ENCODE measurements at regions not wholly inside any gene's neighbourhood (a gene's known extent, or its start where the extent isn't known, plus 50 kb on each side); places are given as distances from the start of the nearest gene placed in this dataset.

GRCh38 chr21:19236209-19236608 is 832.6 kb upstream of the TMPRSS15 start:
- Histone ChIP-seq H3K4me1 (ENCODE audit: low read length) (no peaks in the 10 kb centered on the region), H4K20me1 (ENCODE audit: insufficient read depth, low read length) (no peaks in the 10 kb centered on the region), H3F3A (ENCODE audit: insufficient read depth, low read length) (no peaks in the 10 kb centered on the region), H3K36me3 (replicated peaks; ENCODE audit: insufficient read depth, low read length) (no peaks in the 10 kb centered on the region), H3K9me2 (replicated peaks; ENCODE audit: insufficient read depth, low read length) (no peaks in the 10 kb centered on the region; the same call in 1 of the 2 replicates), H3K27me3 (replicated peaks; ENCODE audit: insufficient read depth, low read length) (no peaks in the 10 kb centered on the region), H3K27ac (ENCODE audit: low read length) (no peak overlapping the region), H3K9ac (ENCODE audit: low read length) (no peak overlapping the region), H3K79me2 (ENCODE audit: low read length) (no peaks in the 10 kb centered on the region), H3K4me3 (ENCODE audit: low read length) (no peak overlapping the region), H2AFZ (ENCODE audit: low read length) (no peak overlapping the region), H3K4me2 (ENCODE audit: low read depth, low read length) (no peak overlapping the region), H3K9me3 (replicated peaks; ENCODE audit: insufficient read depth, low read length) (no peaks in the 10 kb centered on the region)
- DNase-seq = no peak
- no peak for TF ChIP-seq EZH2 (optimal IDR thresholded peaks at IDR 0.05; ENCODE audit: low read depth, low read length)
- TF ChIP-seq, protein P1, sequence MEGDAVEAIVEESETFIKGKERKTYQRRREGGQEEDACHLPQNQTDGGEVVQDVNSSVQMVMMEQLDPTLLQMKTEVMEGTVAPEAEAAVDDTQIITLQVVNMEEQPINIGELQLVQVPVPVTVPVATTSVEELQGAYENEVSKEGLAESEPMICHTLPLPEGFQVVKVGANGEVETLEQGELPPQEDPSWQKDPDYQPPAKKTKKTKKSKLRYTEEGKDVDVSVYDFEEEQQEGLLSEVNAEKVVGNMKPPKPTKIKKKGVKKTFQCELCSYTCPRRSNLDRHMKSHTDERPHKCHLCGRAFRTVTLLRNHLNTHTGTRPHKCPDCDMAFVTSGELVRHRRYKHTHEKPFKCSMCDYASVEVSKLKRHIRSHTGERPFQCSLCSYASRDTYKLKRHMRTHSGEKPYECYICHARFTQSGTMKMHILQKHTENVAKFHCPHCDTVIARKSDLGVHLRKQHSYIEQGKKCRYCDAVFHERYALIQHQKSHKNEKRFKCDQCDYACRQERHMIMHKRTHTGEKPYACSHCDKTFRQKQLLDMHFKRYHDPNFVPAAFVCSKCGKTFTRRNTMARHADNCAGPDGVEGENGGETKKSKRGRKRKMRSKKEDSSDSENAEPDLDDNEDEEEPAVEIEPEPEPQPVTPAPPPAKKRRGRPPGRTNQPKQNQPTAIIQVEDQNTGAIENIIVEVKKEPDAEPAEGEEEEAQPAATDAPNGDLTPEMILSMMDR (IDR thresholded peaks at IDR 0.05; ENCODE audit: low read length) = no peak
- no peak for TF ChIP-seq EZH2phosphoT487 (IDR thresholded peaks at IDR 0.05; ENCODE audit: low read length)

GRCh38 chr21:19237608-19238007 is 834.0 kb upstream of the TMPRSS15 start:
- no peaks in the 10 kb centered on the region for H4K20me1 ChIP-seq (ENCODE audit: insufficient read depth, low read length)
- H3K27ac ChIP-seq (ENCODE audit: low read length) = no peak overlapping the region
- no peak overlapping the region for H3K9ac ChIP-seq (ENCODE audit: low read length)
- no peaks in the 10 kb centered on the region for H3K79me2 ChIP-seq (ENCODE audit: low read length)
- no peak for TF ChIP-seq EZH2 (optimal IDR thresholded peaks at IDR 0.05; ENCODE audit: low read depth, low read length)
- TF ChIP-seq, protein P1 (IDR thresholded peaks at IDR 0.05; ENCODE audit: low read length) = no peak
- H2AFZ ChIP-seq (ENCODE audit: low read length) = no peak overlapping the region
- no peak for DNase-seq
- H3K27me3 ChIP-seq (replicated peaks; ENCODE audit: insufficient read depth, low read length) = no peaks in the 10 kb centered on the region
- H3K4me1 ChIP-seq (ENCODE audit: low read length) = no peaks in the 10 kb centered on the region
- no peaks in the 10 kb centered on the region; the same call in 1 of the 2 replicates for H3K9me2 ChIP-seq (replicated peaks; ENCODE audit: insufficient read depth, low read length)
- no peaks in the 10 kb centered on the region for H3F3A ChIP-seq (ENCODE audit: insufficient read depth, low read length)
- no peak overlapping the region for H3K4me3 ChIP-seq (ENCODE audit: low read length)
- H3K9me3 ChIP-seq (replicated peaks; ENCODE audit: insufficient read depth, low read length) = no peaks in the 10 kb centered on the region
- no peak overlapping the region for H3K4me2 ChIP-seq (ENCODE audit: low read depth, low read length)
- no peaks in the 10 kb centered on the region for H3K36me3 ChIP-seq (replicated peaks; ENCODE audit: insufficient read depth, low read length)

- no peak overlapping the region for H3K4me2 ChIP-seq (ENCODE audit: low read depth, low read length)
- H4K20me1 ChIP-seq (ENCODE audit: insufficient read depth, low read length) = no peaks in the 10 kb centered on the region
- H3K9ac ChIP-seq (ENCODE audit: low read length) = no peak overlapping the region
- TF ChIP-seq, protein P1 (IDR thresholded peaks at IDR 0.05; ENCODE audit: low read length) = no peak
- no peak for TF ChIP-seq EZH2phosphoT487 (IDR thresholded peaks at IDR 0.05; ENCODE audit: low read length)
- TF ChIP-seq EZH2 (optimal IDR thresholded peaks at IDR 0.05; ENCODE audit: low read depth, low read length) = no peak
- no peaks in the 10 kb centered on the region for H3K36me3 ChIP-seq (replicated peaks; ENCODE audit: insufficient read depth, low read length)
- H3K4me3 ChIP-seq (ENCODE audit: low read length) = no peak overlapping the region
- H3F3A ChIP-seq (ENCODE audit: insufficient read depth, low read length) = no peaks in the 10 kb centered on the region
- no peaks in the 10 kb centered on the region for H3K9me3 ChIP-seq (replicated peaks; ENCODE audit: insufficient read depth, low read length)
- no peaks in the 10 kb centered on the region for H3K27me3 ChIP-seq (replicated peaks; ENCODE audit: insufficient read depth, low read length)
- no peaks in the 10 kb centered on the region for H3K4me1 ChIP-seq (ENCODE audit: low read length)
- H2AFZ ChIP-seq (ENCODE audit: low read length) = no peak overlapping the region
- no peak for DNase-seq
- no peaks in the 10 kb centered on the region for H3K79me2 ChIP-seq (ENCODE audit: low read length)
- no peak overlapping the region for H3K27ac ChIP-seq (ENCODE audit: low read length)
- no peaks in the 10 kb centered on the region; the same call in 1 of the 2 replicates for H3K9me2 ChIP-seq (replicated peaks; ENCODE audit: insufficient read depth, low read length)
These were observed 836.1 kb upstream of the TMPRSS15 start for GRCh38 chr21:19239696-19240095.

All from MM.1S (cell line).